ENCODE measurements at regions not wholly inside any gene's neighbourhood (a gene's known extent, or its start where the extent isn't known, plus 50 kb on each side); places are given as distances from the start of the nearest gene placed in this dataset.

DNA sequence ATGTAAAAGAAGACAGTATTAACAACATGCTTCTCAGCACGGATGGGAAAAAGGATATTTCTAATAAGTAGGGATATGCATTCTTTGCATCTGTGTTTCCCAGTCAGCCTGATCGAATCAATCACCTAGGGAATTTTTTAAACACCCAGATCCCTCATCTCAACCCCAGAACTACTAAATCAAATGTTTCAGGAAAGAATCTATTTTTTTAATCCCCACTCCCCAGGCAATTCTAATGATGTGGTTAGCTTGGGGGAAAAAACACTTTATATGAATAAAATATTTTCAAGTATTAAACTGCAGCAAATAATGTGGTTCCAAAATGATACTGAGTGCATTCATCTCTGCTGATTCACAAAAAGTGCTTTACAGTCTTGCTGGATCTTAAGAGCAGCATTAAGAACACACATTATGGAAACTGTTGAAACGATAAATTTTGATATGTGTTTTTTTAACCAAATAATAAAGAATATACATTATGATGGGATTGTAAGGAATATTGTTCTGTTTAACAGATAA lies 68.7 kb upstream of the GUCY1A1 start:
- no peaks in the 10 kb centered on the region for H3K27me3 ChIP-seq (ENCODE audit: control insufficient read depth, insufficient read depth, low read length)
- H3K36me3 ChIP-seq (ENCODE audit: control insufficient read depth, insufficient read depth, low read length), result no peaks in the 10 kb centered on the region
- no peak overlapping the region for H3K4me3 ChIP-seq (ENCODE audit: low read depth, low read length)
- TF ChIP-seq, protein P1, sequence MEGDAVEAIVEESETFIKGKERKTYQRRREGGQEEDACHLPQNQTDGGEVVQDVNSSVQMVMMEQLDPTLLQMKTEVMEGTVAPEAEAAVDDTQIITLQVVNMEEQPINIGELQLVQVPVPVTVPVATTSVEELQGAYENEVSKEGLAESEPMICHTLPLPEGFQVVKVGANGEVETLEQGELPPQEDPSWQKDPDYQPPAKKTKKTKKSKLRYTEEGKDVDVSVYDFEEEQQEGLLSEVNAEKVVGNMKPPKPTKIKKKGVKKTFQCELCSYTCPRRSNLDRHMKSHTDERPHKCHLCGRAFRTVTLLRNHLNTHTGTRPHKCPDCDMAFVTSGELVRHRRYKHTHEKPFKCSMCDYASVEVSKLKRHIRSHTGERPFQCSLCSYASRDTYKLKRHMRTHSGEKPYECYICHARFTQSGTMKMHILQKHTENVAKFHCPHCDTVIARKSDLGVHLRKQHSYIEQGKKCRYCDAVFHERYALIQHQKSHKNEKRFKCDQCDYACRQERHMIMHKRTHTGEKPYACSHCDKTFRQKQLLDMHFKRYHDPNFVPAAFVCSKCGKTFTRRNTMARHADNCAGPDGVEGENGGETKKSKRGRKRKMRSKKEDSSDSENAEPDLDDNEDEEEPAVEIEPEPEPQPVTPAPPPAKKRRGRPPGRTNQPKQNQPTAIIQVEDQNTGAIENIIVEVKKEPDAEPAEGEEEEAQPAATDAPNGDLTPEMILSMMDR (IDR thresholded peaks at IDR 0.05; ENCODE audit: insufficient read depth, low read length, poor library complexity, severe bottlenecking), result no peak
- DNase-seq (ENCODE audit: low read depth), result no peak

DNA sequence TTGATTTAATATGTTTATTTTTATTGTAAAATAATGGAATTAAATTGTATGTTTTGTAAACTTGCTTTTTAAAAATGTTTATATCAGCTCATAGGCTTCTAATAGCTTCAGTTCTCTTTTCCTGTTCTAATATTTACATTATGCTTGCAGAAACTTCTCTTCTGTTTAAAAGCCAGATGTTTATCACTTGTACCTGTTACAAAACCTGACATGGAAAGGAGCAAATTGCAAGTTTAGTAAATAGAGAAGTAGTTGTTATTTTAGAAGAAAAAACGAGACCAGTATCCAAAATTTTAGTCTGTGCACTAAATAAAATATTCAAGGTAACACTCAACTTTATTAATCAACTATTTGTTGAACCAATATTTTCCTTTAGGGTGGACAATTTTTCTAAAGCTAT lies 69.4 kb upstream of the GUCY1A1 start:
- TF ChIP-seq, protein P1 (IDR thresholded peaks at IDR 0.05; ENCODE audit: insufficient read depth, low read length, poor library complexity, severe bottlenecking), result no peak
- H3K36me3 ChIP-seq (ENCODE audit: control insufficient read depth, insufficient read depth, low read length), result no peaks in the 10 kb centered on the region
- DNase-seq (ENCODE audit: low read depth), result no peak
- no peak overlapping the region for H3K4me3 ChIP-seq (ENCODE audit: low read depth, low read length)
- no peaks in the 10 kb centered on the region for H3K27me3 ChIP-seq (ENCODE audit: control insufficient read depth, insufficient read depth, low read length)

DNA sequence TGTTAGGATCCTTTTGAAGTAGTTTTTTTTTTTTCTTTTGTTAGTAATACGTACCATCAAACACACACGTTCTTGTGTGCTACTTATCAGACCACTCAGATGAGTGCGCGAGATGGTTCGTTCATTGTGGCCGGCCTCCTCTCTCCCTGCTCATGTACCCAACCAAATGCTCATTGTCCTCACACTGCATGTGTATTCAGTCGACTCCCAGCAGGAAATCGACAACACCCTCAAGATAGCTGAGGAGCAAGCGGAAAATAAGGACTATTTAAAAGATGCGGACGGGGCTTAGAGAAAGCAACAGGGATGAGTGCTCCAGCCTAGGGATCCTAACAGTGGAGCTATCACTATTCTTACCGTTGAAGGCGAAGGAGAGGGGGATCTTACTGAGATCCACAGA lies 72.9 kb upstream of the GUCY1A1 start:
- Histone ChIP-seq H3K4me3 (ENCODE audit: low read depth, low read length) (no peak overlapping the region), H3K27me3 (ENCODE audit: control insufficient read depth, insufficient read depth, low read length) (no peaks in the 10 kb centered on the region), H3K36me3 (ENCODE audit: control insufficient read depth, insufficient read depth, low read length) (no peaks in the 10 kb centered on the region)
- DNase-seq (ENCODE audit: low read depth), result no peak
- TF ChIP-seq, protein P1 (IDR thresholded peaks at IDR 0.05; ENCODE audit: insufficient read depth, low read length, poor library complexity, severe bottlenecking), result no peak

DNA sequence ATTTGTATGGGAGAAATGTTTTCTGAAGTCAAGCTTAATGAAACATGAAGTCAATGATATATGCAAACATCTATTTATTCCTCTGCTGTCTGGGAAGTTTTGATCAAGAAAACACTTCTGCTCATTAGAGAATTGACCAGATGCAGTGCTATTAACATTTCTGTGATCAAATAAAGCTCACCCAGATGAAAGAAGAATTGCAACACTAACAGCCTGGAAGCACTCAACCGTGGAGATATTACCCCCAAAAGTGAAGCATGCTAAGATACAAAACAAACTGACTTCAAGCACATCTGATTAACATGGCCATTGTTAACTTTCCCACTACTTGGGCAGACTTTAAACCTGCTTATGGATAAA lies 73.7 kb upstream of the GUCY1A1 start:
- DNase-seq (ENCODE audit: low read depth), result no peak
- Histone ChIP-seq H3K4me3 (ENCODE audit: low read depth, low read length) (no peak overlapping the region), H3K36me3 (ENCODE audit: control insufficient read depth, insufficient read depth, low read length) (no peaks in the 10 kb centered on the region), H3K27me3 (ENCODE audit: control insufficient read depth, insufficient read depth, low read length) (no peaks in the 10 kb centered on the region)
- TF ChIP-seq, protein P1 (IDR thresholded peaks at IDR 0.05; ENCODE audit: insufficient read depth, low read length, poor library complexity, severe bottlenecking), result no peak

DNA sequence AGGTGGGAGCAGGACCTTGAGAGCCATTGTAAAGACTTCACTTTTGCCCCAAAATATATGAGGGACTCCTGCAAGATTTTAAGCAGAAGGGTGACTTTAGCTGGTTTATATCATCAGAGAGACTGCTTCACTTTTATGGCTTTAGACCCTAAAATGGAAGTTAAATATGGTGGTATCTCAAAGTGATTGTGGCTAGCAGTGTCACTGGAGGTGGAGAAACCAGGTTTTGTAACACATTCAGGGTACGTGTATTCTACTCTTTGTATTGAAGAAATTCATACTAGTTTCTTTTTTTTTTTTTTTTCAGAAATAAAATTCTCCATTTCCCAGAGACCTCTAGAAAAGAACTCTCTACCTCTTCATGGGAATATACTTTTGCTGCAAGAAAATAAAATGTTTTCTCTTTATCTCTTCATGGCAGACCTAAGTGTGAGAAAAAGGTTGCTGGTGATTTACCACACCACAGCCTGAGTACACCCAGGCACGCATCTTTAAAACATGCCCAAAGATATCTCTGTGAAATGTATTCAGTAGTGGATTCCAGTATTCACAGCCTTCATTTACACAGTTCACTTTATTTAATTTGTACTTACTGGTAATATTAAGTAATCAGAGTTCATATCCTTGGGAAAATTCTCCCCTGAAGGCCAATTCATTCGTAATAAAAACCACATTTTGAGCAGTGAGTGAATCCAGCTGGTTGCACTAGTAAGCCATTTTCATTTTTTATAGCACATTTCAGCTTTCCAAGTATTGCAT lies 74.3 kb upstream of the GUCY1A1 start:
- no peak for DNase-seq (ENCODE audit: low read depth)

More for the DNA sequence above, 74.3 kb upstream of the GUCY1A1 start:
- Histone ChIP-seq H3K27me3 (ENCODE audit: control insufficient read depth, insufficient read depth, low read length) (no peaks in the 10 kb centered on the region), H3K4me3 (ENCODE audit: low read depth, low read length) (no peak overlapping the region), H3K36me3 (ENCODE audit: control insufficient read depth, insufficient read depth, low read length) (no peaks in the 10 kb centered on the region)
- TF ChIP-seq, protein P1 (IDR thresholded peaks at IDR 0.05; ENCODE audit: insufficient read depth, low read length, poor library complexity, severe bottlenecking), result no peak

Data from kidney epithelial cell (primary cell).